ENCODE measurements at regions not wholly inside any gene's neighbourhood (a gene's known extent, or its start where the extent isn't known, plus 50 kb on each side); places are given as distances from the start of the nearest gene placed in this dataset.

GRCh38 chr7:15963206-15963605 is 276.7 kb upstream of the MEOX2 start:
- no peak for TF ChIP-seq CTCF (IDR thresholded peaks at IDR 0.05; ENCODE audit: insufficient read depth, low read depth, low read length)
- DNase-seq (ENCODE audit: low read depth): no peak
- no peak overlapping the region for H3K4me3 ChIP-seq (ENCODE audit: low read depth, low read length)

GRCh38 chr7:15954671-15955354 is 268.3 kb upstream of the MEOX2 start:
- TF ChIP-seq CTCF (IDR thresholded peaks at IDR 0.05; ENCODE audit: insufficient read depth, low read depth, low read length): no peak
- DNase-seq (ENCODE audit: low read depth): no peak
- H3K4me3 ChIP-seq (ENCODE audit: low read depth, low read length): no peak overlapping the region

- no peak overlapping the region for H3K4me3 ChIP-seq (ENCODE audit: low read depth, low read length)
- no peak for TF ChIP-seq CTCF (IDR thresholded peaks at IDR 0.05; ENCODE audit: insufficient read depth, low read depth, low read length)
- DNase-seq (ENCODE audit: low read depth): no peak
These were observed 263.8 kb upstream of the MEOX2 start for GRCh38 chr7:15950299-15950698.

GRCh38 chr7:15947754-15948153 is 261.3 kb upstream of the MEOX2 start:
- no peak overlapping the region for H3K4me3 ChIP-seq (ENCODE audit: low read depth, low read length)
- TF ChIP-seq CTCF (IDR thresholded peaks at IDR 0.05; ENCODE audit: insufficient read depth, low read depth, low read length): no peak
- no peak for DNase-seq (ENCODE audit: low read depth)

GRCh38 chr7:15938115-15938514 is 251.6 kb upstream of the MEOX2 start:
- H3K4me3 ChIP-seq (ENCODE audit: low read depth, low read length): no peak overlapping the region
- DNase-seq (ENCODE audit: low read depth): no peak
- TF ChIP-seq CTCF (IDR thresholded peaks at IDR 0.05; ENCODE audit: insufficient read depth, low read depth, low read length): no peak

GRCh38 chr7:15937571-15937970 is 251.1 kb upstream of the MEOX2 start:
- no peak for TF ChIP-seq CTCF (IDR thresholded peaks at IDR 0.05; ENCODE audit: insufficient read depth, low read depth, low read length)
- no peak overlapping the region for H3K4me3 ChIP-seq (ENCODE audit: low read depth, low read length)
- no peak for DNase-seq (ENCODE audit: low read depth)

GRCh38 chr7:15936991-15937390 is 250.5 kb upstream of the MEOX2 start:
- TF ChIP-seq CTCF (IDR thresholded peaks at IDR 0.05; ENCODE audit: insufficient read depth, low read depth, low read length): no peak
- no peak overlapping the region for H3K4me3 ChIP-seq (ENCODE audit: low read depth, low read length)
- DNase-seq (ENCODE audit: low read depth): no peak

All from fibroblast of villous mesenchyme (primary cell).